MM.1S (cell line): ENCODE measurements at regions not wholly inside any gene's neighbourhood (a gene's known extent, or its start where the extent isn't known, plus 50 kb on each side); places are given as distances from the start of the nearest gene placed in this dataset.

Experiments used
- DNase-seq: peaks from one replicate; pipeline ENCODE4 v3.0.0-alpha.2; 2015
- H2AFZ ChIP-seq: fragments of 300-600 bp; sonication (generic); 2 replicates; pipeline ENCODE4 v1.6.0; 2016; ENCODE audit warnings: antibody characterized with exemption, low read length
- H3F3A ChIP-seq: fragments of 300-600 bp; sonication (generic); 2 replicates; pipeline ENCODE4 v1.6.1; 2016; ENCODE audit warnings: mild to moderate bottlenecking, antibody characterized with exemption, low read length, moderate library complexity, mixed read lengths; ENCODE audit not compliant: insufficient read depth
- H3K27ac ChIP-seq: fragments of 300-600 bp; sonication (generic); 2 replicates; pipeline ENCODE4 v1.5.1; 2016; ENCODE audit warnings: mild to moderate bottlenecking, low read length
- H3K27me3 ChIP-seq: fragments of 300-600 bp; sonication (generic); replicated peaks from 2 replicates; pipeline ENCODE4 v1.6.0; 2016; ENCODE audit warnings: low read length; ENCODE audit not compliant: insufficient read depth
- H3K36me3 ChIP-seq: fragments of 300-600 bp; sonication (generic); replicated peaks from 2 replicates; pipeline ENCODE4 v1.6.1; 2016; ENCODE audit warnings: mild to moderate bottlenecking, low read length, mixed read lengths; ENCODE audit not compliant: insufficient read depth
- H3K4me1 ChIP-seq: fragments of 300-600 bp; sonication (generic); 2 replicates; pipeline ENCODE4 v1.6.1; 2016; ENCODE audit warnings: low read length, mixed read lengths
- H3K4me2 ChIP-seq: fragments of 300-600 bp; sonication (generic); 2 replicates; pipeline ENCODE4 v1.6.0; 2016; ENCODE audit warnings: low read depth, low read length
- H3K4me3 ChIP-seq: fragments of 300-600 bp; sonication (generic); 2 replicates; pipeline ENCODE4 v1.5.1; 2016; ENCODE audit warnings: low read length, mixed read lengths
- H3K79me2 ChIP-seq: fragments of 300-600 bp; sonication (generic); 2 replicates; pipeline ENCODE4 v1.6.1; 2016; ENCODE audit warnings: mixed run types, low read length, mixed read lengths
- H3K9ac ChIP-seq: fragments of 300-600 bp; sonication (generic); 2 replicates; pipeline ENCODE4 v1.6.1; 2016; ENCODE audit warnings: low read length, mixed read lengths
- H3K9me2 ChIP-seq: fragments of 300-600 bp; sonication (generic); replicated peaks from 2 replicates; pipeline ENCODE4 v1.6.1; 2016; ENCODE audit warnings: mild to moderate bottlenecking, low read length, mixed read lengths; ENCODE audit not compliant: insufficient read depth
- H3K9me3 ChIP-seq: fragments of 300-600 bp; sonication (generic); replicated peaks from 2 replicates; pipeline ENCODE4 v1.6.1; 2016; ENCODE audit warnings: mild to moderate bottlenecking, low read length, mixed read lengths; ENCODE audit not compliant: insufficient read depth
- H4K20me1 ChIP-seq: fragments of 300-600 bp; sonication (generic); 2 replicates; pipeline ENCODE4 v1.6.1; 2016; ENCODE audit warnings: mild to moderate bottlenecking, low read length, moderate library complexity, mixed read lengths; ENCODE audit not compliant: insufficient read depth
- CTCF ChIP-seq: fragments of 300-600 bp; sonication (generic); IDR thresholded peaks from 2 replicates; pipeline ENCODE4 v1.5.1; 2016; ENCODE audit warnings: antibody characterized with exemption, low read length, mixed read lengths
- EZH2 ChIP-seq: fragments of 300-600 bp; sonication (generic); optimal IDR thresholded peaks from 2 replicates; pipeline ENCODE3; 2017; ENCODE audit warnings: low read depth, mild to moderate bottlenecking, antibody characterized with exemption, low read length, mixed read lengths
- EZH2phosphoT487 ChIP-seq: fragments of 300-600 bp; sonication (generic); IDR thresholded peaks from 2 replicates; pipeline ENCODE4 v1.6.1; 2018; ENCODE audit warnings: antibody characterized with exemption, low read length

GRCh38 chr22:22344430-22344829, 99.8 kb downstream of the VPREB1 start:
- Histone ChIP-seq H3K9ac (no peak overlapping the region), H3K4me2 (no peak overlapping the region), H4K20me1 (no peaks in the 10 kb centered on the region), H3K4me3 (no peak overlapping the region), H3K36me3 (no peaks in the 10 kb centered on the region), H3K9me3 (no peaks in the 10 kb centered on the region), H3K4me1 (peaks cover 12% of the 10 kb centered on the region), H3K79me2 (no peaks in the 10 kb centered on the region), H3F3A (no peaks in the 10 kb centered on the region), H2AFZ (no peak overlapping the region), H3K27me3 (no peaks in the 10 kb centered on the region), H3K9me2 (no peaks in the 10 kb centered on the region), H3K27ac (no peak overlapping the region)
- DNase-seq, result no peak
- TF ChIP-seq CTCF (no peak), EZH2phosphoT487 (no peak), EZH2 (no peak)

- no peaks in the 10 kb centered on the region for H3K27me3 ChIP-seq
- H3K27ac ChIP-seq, result no peak overlapping the region
- no peaks in the 10 kb centered on the region for H4K20me1 ChIP-seq
- H3K79me2 ChIP-seq, result no peaks in the 10 kb centered on the region
- no peak overlapping the region for H3K4me2 ChIP-seq
- DNase-seq, result no peak
- peaks cover 12% of the 10 kb centered on the region for H3K4me1 ChIP-seq
- H2AFZ ChIP-seq, result no peak overlapping the region
- no peaks in the 10 kb centered on the region for H3K36me3 ChIP-seq
- no peaks in the 10 kb centered on the region for H3K9me3 ChIP-seq
- no peak overlapping the region for H3K4me3 ChIP-seq
- H3K9me2 ChIP-seq, result no peaks in the 10 kb centered on the region
- no peak overlapping the region for H3K9ac ChIP-seq
- TF ChIP-seq EZH2phosphoT487, result no peak
- no peak for TF ChIP-seq CTCF
- no peak for TF ChIP-seq EZH2
- no peaks in the 10 kb centered on the region for H3F3A ChIP-seq
Measured at GRCh38 chr22:22345781-22346180, 101.2 kb downstream of the VPREB1 start.

GRCh38 chr22:22346401-22347107, 102.0 kb downstream of the VPREB1 start:
- Histone ChIP-seq H3K79me2 (no peaks in the 10 kb centered on the region), H3K4me1 (peaks cover 12% of the 10 kb centered on the region), H3F3A (no peaks in the 10 kb centered on the region), H3K27ac (no peak overlapping the region), H2AFZ (no peak overlapping the region), H4K20me1 (no peaks in the 10 kb centered on the region), H3K9me3 (no peaks in the 10 kb centered on the region), H3K27me3 (no peaks in the 10 kb centered on the region), H3K9me2 (no peaks in the 10 kb centered on the region), H3K4me2 (no peak overlapping the region), H3K9ac (no peak overlapping the region), H3K4me3 (no peak overlapping the region), H3K36me3 (no peaks in the 10 kb centered on the region)
- no peak for TF ChIP-seq EZH2phosphoT487
- TF ChIP-seq CTCF, result no peak
- no peak for TF ChIP-seq EZH2
- no peak for DNase-seq
